WTC11 (cell line): ENCODE measurements at regions not wholly inside any gene's neighbourhood (a gene's known extent, or its start where the extent isn't known, plus 50 kb on each side); places are given as distances from the start of the nearest gene placed in this dataset.

ENCODE experiments used
- FOXJ3 ChIP-seq: sonication (generic); formaldehyde crosslinking; IDR thresholded peaks from 2 replicates; pipeline ENCODE4 v1.9.0; 2021; ENCODE audit warnings: missing genetic modification reagents, mild to moderate bottlenecking, borderline replicate concordance
- ZNF263 ChIP-seq: sonication (generic); formaldehyde crosslinking; IDR thresholded peaks from 2 replicates; pipeline ENCODE4 v1.8.1; 2022; ENCODE audit warnings: low read depth, mild to moderate bottlenecking, moderate library complexity, missing genetic modification reagents
- TF ChIP-seq, protein P1 (sequence below): sonication (generic); formaldehyde crosslinking; IDR thresholded peaks from 2 replicates; pipeline ENCODE4 v1.8.0; 2023; ENCODE audit warnings: mild to moderate bottlenecking, missing genetic modification reagents
- TF ChIP-seq, protein P2 (sequence below): fragments of 200-600 bp; IDR thresholded peaks from 2 replicates; pipeline ENCODE4 v1.8.0; 2022; ENCODE audit warnings: antibody characterized with exemption
- TF ChIP-seq, protein P3 (sequence below): sonication (generic); formaldehyde crosslinking; IDR thresholded peaks from 2 replicates; pipeline ENCODE4 v1.8.1; 2022; ENCODE audit warnings: missing genetic modification reagents, borderline replicate concordance

DNA sequence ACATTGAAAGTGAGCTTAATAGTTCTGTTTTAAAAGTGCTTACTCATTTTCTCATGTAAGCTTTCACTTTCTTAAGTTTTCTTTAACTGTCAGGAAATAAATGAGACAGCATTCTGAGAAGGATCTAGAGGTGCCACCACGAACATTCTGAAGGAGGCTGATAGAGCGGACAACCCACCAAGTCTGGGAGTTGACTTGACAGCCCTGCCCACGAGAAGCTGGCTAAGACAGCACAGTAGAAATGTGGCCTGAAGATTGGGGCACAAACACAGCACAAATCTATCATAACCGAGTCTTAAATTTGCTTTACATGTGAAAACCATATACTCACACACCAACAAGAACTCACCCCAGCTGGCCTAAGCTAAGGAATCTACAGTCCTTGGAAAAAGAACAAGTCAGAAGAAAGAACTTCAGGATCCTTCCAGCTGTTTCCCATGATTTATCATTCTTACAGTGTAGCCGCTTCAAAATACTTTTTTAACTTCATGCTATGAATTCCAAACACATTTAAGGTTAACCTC lies 144.2 kb upstream of the TNFAIP3 start:
- TF ChIP-seq, protein P1, sequence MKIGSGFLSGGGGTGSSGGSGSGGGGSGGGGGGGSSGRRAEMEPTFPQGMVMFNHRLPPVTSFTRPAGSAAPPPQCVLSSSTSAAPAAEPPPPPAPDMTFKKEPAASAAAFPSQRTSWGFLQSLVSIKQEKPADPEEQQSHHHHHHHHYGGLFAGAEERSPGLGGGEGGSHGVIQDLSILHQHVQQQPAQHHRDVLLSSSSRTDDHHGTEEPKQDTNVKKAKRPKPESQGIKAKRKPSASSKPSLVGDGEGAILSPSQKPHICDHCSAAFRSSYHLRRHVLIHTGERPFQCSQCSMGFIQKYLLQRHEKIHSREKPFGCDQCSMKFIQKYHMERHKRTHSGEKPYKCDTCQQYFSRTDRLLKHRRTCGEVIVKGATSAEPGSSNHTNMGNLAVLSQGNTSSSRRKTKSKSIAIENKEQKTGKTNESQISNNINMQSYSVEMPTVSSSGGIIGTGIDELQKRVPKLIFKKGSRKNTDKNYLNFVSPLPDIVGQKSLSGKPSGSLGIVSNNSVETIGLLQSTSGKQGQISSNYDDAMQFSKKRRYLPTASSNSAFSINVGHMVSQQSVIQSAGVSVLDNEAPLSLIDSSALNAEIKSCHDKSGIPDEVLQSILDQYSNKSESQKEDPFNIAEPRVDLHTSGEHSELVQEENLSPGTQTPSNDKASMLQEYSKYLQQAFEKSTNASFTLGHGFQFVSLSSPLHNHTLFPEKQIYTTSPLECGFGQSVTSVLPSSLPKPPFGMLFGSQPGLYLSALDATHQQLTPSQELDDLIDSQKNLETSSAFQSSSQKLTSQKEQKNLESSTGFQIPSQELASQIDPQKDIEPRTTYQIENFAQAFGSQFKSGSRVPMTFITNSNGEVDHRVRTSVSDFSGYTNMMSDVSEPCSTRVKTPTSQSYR (CRISPR knock-in tag) = no peak
- TF ChIP-seq, protein P2, sequence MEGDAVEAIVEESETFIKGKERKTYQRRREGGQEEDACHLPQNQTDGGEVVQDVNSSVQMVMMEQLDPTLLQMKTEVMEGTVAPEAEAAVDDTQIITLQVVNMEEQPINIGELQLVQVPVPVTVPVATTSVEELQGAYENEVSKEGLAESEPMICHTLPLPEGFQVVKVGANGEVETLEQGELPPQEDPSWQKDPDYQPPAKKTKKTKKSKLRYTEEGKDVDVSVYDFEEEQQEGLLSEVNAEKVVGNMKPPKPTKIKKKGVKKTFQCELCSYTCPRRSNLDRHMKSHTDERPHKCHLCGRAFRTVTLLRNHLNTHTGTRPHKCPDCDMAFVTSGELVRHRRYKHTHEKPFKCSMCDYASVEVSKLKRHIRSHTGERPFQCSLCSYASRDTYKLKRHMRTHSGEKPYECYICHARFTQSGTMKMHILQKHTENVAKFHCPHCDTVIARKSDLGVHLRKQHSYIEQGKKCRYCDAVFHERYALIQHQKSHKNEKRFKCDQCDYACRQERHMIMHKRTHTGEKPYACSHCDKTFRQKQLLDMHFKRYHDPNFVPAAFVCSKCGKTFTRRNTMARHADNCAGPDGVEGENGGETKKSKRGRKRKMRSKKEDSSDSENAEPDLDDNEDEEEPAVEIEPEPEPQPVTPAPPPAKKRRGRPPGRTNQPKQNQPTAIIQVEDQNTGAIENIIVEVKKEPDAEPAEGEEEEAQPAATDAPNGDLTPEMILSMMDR = no peak
- TF ChIP-seq ZNF263 (no peak), FOXJ3 (no peak)
- TF ChIP-seq, protein P3, sequence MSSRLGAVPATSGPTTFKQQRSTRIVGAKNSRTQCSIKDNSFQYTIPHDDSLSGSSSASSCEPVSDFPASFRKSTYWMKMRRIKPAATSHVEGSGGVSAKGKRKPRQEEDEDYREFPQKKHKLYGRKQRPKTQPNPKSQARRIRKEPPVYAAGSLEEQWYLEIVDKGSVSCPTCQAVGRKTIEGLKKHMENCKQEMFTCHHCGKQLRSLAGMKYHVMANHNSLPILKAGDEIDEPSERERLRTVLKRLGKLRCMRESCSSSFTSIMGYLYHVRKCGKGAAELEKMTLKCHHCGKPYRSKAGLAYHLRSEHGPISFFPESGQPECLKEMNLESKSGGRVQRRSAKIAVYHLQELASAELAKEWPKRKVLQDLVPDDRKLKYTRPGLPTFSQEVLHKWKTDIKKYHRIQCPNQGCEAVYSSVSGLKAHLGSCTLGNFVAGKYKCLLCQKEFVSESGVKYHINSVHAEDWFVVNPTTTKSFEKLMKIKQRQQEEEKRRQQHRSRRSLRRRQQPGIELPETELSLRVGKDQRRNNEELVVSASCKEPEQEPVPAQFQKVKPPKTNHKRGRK (CRISPR knock-in tag) = no peak
